ENCODE measurements at regions not wholly inside any gene's neighbourhood (a gene's known extent, or its start where the extent isn't known, plus 50 kb on each side); places are given as distances from the start of the nearest gene placed in this dataset.

- Histone ChIP-seq H3K36me3 (no peaks in the 10 kb centered on the region), H3K4me1 (peaks cover 0 to 18% (median 0%) of the 10 kb centered on the region in 4 donors), H3K9me3 (no peaks in the 10 kb centered on the region), H3K27me3 (no peaks in the 10 kb centered on the region), H3K4me3 (no peak overlapping the region), H3K27ac (no peak overlapping the region)
- TF ChIP-seq POLR2AphosphoS5 (IDR thresholded peaks at IDR 0.05) (no peak), EP300 (IDR thresholded peaks at IDR 0.05) (no peak), POLR2A (IDR thresholded peaks at IDR 0.05) (no peak), CTCF (IDR thresholded peaks at IDR 0.05) (no peak)
- DNase-seq, result no peak
- WGBS, 2 donors, result 69 to 73% methylated on average over 7 of the region's 7 CpGs
- intact Hi-C loops (cut with DNase I), result no loop called here
Observed at GRCh38 chr2:41905597-41906337, 142.1 kb upstream of the PKDCC start.

- no peaks in the 10 kb centered on the region for H3K36me3 ChIP-seq
- no peak for DNase-seq
- intact Hi-C loops (cut with DNase I), result no loop called here
Observed at GRCh38 chr2:41906338-41906725, 141.5 kb upstream of the PKDCC start.

GRCh38 chr2:41907141-41907540, 140.7 kb upstream of the PKDCC start:
- Histone ChIP-seq H3K9me3 (no peaks in the 10 kb centered on the region), H3K4me3 (no peak overlapping the region), H3K4me1 (peaks cover 0 to 22% (median 5%) of the 10 kb centered on the region in 4 donors), H3K36me3 (no peaks in the 10 kb centered on the region), H3K27ac (no peak overlapping the region), H3K27me3 (no peaks in the 10 kb centered on the region)
- 90% methylated on average over 6 of the region's 6 CpGs for WGBS, 2 donors
- DNase-seq, result no peak
- intact Hi-C loops (cut with DNase I), result no loop called here
- TF ChIP-seq POLR2A (IDR thresholded peaks at IDR 0.05) (no peak), POLR2AphosphoS5 (IDR thresholded peaks at IDR 0.05) (no peak)

More at GRCh38 chr2:41906338-41906725, 141.5 kb upstream of the PKDCC start:
- Histone ChIP-seq H3K4me3 (no peak overlapping the region), H3K27ac (no peak overlapping the region), H3K9me3 (no peaks in the 10 kb centered on the region), H3K4me1 (peaks cover 0 to 18% (median 0%) of the 10 kb centered on the region in 4 donors), H3K27me3 (no peaks in the 10 kb centered on the region)
- TF ChIP-seq EP300 (IDR thresholded peaks at IDR 0.05) (no peak), CTCF (IDR thresholded peaks at IDR 0.05) (no peak), POLR2AphosphoS5 (IDR thresholded peaks at IDR 0.05) (peak in 2 of 4 donors; percentile 17 to 25), POLR2A (IDR thresholded peaks at IDR 0.05) (no peak)
- 22 to 57% methylated on average over 4 of the region's 4 CpGs for WGBS, 2 donors

GRCh38 chr2:41907771-41908207, 140.0 kb upstream of the PKDCC start:
- H3K9me3 ChIP-seq, result no peaks in the 10 kb centered on the region
- no peaks in the 10 kb centered on the region for H3K27me3 ChIP-seq
- 12 to 67% methylated on average over 4 of the region's 4 CpGs for whole genome bisulfite sequencing, 2 donors
- intact Hi-C loops (cut with DNase I), result no loop called here
- TF ChIP-seq POLR2A (IDR thresholded peaks at IDR 0.05) (no peak), CTCF (IDR thresholded peaks at IDR 0.05) (no peak), EP300 (IDR thresholded peaks at IDR 0.05) (no peak), POLR2AphosphoS5 (IDR thresholded peaks at IDR 0.05) (no peak)
- DNase-seq, result no peak
- no peak overlapping the region for H3K27ac ChIP-seq
- no peak overlapping the region for H3K4me3 ChIP-seq
- H3K36me3 ChIP-seq, result no peaks in the 10 kb centered on the region
- H3K4me1 ChIP-seq, result peaks cover 0 to 29% (median 12%) of the 10 kb centered on the region in 4 donors

GRCh38 chr2:41908349-41908748, 139.5 kb upstream of the PKDCC start:
- no peaks in the 10 kb centered on the region for H3K9me3 ChIP-seq
- intact Hi-C loops (cut with DNase I), result no loop called here
- TF ChIP-seq POLR2AphosphoS5 (IDR thresholded peaks at IDR 0.05) (no peak), EP300 (IDR thresholded peaks at IDR 0.05) (no peak), CTCF (IDR thresholded peaks at IDR 0.05) (no peak), POLR2A (IDR thresholded peaks at IDR 0.05) (no peak)
- no peak overlapping the region for H3K4me3 ChIP-seq
- no peaks in the 10 kb centered on the region for H3K36me3 ChIP-seq
- DNase-seq, result no peak
- no peak overlapping the region for H3K27ac ChIP-seq
- H3K27me3 ChIP-seq, result no peaks in the 10 kb centered on the region
- peaks cover 0 to 34% (median 17%) of the 10 kb centered on the region in 4 donors for H3K4me1 ChIP-seq

Measured in sigmoid colon (tissue), 6 donors.